ENCODE measurements at regions not wholly inside any gene's neighbourhood (a gene's known extent, or its start where the extent isn't known, plus 50 kb on each side); places are given as distances from the start of the nearest gene placed in this dataset.

DNA sequence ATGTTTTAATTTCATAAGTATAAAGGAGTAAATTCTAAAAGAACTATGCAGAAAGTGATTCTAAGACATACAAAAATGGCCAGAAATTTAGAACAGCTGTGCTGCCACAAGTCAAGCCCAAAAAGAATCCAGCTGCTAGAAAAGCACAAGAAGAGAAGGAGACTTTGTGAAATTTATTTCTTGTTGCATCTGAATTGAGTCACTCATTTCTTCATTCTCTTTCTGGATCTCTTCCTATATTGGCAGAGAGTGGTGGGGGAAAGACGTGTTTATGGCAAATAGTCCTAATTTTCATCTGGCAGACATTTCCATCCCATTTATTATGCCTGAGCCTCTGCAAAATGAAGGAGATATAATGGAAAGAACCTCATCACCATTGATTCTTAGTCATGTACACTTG is 139.6 kb upstream of the CTTNBP2NL start:
- DNase-seq (ENCODE audit: extremely low spot score, unreplicated experiment), result no peak
- TF ChIP-seq, protein P1, sequence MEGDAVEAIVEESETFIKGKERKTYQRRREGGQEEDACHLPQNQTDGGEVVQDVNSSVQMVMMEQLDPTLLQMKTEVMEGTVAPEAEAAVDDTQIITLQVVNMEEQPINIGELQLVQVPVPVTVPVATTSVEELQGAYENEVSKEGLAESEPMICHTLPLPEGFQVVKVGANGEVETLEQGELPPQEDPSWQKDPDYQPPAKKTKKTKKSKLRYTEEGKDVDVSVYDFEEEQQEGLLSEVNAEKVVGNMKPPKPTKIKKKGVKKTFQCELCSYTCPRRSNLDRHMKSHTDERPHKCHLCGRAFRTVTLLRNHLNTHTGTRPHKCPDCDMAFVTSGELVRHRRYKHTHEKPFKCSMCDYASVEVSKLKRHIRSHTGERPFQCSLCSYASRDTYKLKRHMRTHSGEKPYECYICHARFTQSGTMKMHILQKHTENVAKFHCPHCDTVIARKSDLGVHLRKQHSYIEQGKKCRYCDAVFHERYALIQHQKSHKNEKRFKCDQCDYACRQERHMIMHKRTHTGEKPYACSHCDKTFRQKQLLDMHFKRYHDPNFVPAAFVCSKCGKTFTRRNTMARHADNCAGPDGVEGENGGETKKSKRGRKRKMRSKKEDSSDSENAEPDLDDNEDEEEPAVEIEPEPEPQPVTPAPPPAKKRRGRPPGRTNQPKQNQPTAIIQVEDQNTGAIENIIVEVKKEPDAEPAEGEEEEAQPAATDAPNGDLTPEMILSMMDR (conservative IDR thresholded peaks at IDR 0.05), result no peak
- Mint-ChIP-seq H3K27ac (no peak overlapping the region), H3K4me3 (no peak overlapping the region), H3K27me3 (peaks cover 41% of the 10 kb centered on the region), H3K4me1 (ENCODE audit: unreplicated experiment) (no peaks in the 10 kb centered on the region), H3K36me3 (no peaks in the 10 kb centered on the region), H3K9me3 (no peaks in the 10 kb centered on the region)

DNA sequence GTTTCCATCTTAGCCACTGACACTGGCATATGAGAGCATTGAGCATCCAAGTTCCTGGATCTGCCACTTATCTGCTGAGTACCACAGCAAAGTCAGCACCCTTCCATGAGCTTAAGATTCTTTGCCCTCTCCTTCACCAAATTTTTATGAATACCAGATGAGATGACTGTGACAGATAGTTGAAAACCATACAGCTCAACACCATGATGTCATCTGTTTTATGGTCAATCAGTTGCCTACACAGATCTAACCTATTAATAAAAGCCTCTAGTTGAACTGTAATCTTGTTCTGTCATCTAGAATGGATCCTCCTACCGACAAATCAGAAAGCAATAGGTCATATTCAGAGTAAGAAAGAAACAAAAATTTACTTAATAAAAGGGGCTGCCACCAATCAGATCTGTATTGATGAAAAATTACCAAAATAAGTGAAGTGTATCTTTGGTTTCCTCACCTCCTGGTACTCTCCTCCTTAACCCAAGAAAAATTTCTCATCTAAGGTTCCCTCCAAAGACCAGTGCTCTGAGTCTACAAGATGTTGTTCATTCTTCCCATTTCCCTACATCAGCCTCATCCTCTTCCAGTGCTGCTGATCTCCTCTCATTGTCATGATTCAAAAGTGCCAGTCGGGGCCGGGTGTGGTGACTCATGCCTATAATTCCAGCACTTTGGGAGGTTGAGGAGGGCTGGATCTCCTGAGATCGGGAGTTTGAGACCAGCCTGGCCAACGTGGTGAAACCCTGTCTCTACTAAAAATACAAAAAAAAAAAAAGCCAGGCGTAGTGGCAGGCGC is 138.8 kb upstream of the CTTNBP2NL start:
- DNase-seq (ENCODE audit: extremely low spot score, unreplicated experiment), result no peak

GRCh38 chr1:112260699-112261098 is 135.3 kb upstream of the CTTNBP2NL start:
- Mint-ChIP-seq H3K4me1 (ENCODE audit: unreplicated experiment) (no peaks in the 10 kb centered on the region), H3K27ac (no peak overlapping the region), H3K9me3 (no peaks in the 10 kb centered on the region), H3K36me3 (no peaks in the 10 kb centered on the region), H3K4me3 (no peak overlapping the region), H3K27me3 (peaks cover 34% of the 10 kb centered on the region)
- TF ChIP-seq, protein P1 (conservative IDR thresholded peaks at IDR 0.05), result no peak
- DNase-seq (ENCODE audit: extremely low spot score, unreplicated experiment), result no peak

More for the DNA sequence above, 138.8 kb upstream of the CTTNBP2NL start:
- Mint-ChIP-seq H3K4me1 (ENCODE audit: unreplicated experiment) (no peaks in the 10 kb centered on the region), H3K27me3 (peaks cover 46% of the 10 kb centered on the region), H3K36me3 (no peaks in the 10 kb centered on the region), H3K9me3 (no peaks in the 10 kb centered on the region), H3K27ac (no peak overlapping the region), H3K4me3 (no peak overlapping the region)
- TF ChIP-seq, protein P1 (conservative IDR thresholded peaks at IDR 0.05), result no peak

DNA sequence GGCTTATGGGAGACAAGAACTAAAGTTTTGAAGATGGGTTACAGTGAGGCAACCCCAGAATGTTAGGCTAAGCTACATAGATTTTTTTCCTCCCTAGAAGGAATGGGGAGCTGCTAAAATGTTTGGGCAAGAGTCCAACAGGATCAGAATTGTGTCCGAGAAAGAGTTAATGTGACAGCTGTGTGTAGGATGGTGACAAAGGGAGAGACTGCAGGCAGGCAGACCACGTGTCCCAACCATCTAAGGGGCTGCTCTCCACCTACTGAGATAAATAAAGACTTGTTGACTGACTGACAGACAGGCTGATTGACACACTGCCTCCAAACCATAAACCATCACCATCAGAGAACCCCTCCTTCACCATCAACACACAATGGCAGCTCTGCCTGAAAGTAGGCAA is 133.7 kb upstream of the CTTNBP2NL start:
- Mint-ChIP-seq H3K27ac (no peak overlapping the region), H3K27me3 (peaks cover 25% of the 10 kb centered on the region), H3K9me3 (no peaks in the 10 kb centered on the region), H3K36me3 (no peaks in the 10 kb centered on the region), H3K4me1 (ENCODE audit: unreplicated experiment) (no peaks in the 10 kb centered on the region), H3K4me3 (no peak overlapping the region)
- TF ChIP-seq, protein P1 (conservative IDR thresholded peaks at IDR 0.05), result no peak
- DNase-seq (ENCODE audit: extremely low spot score, unreplicated experiment), result no peak

DNA sequence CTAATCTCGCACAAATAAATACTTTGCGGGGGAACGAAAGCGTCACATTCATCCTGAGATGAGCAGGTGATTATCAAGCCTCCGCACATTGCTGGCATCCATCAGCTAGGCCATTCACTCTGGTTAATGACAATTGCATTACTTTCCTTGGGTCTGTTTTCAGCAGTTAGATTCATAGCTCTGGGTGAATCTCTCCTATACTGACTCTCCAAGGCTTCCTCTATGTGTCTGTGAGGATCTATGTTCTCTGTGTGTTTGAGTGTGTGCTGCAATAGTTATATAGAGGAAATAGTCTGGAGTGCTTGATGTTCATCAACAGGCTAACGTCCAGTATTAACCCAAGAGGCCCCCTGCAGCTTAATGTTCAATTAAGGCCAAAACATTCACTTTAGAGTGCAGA is 133.0 kb upstream of the CTTNBP2NL start:
- DNase-seq (ENCODE audit: extremely low spot score, unreplicated experiment), result no peak
- Mint-ChIP-seq H3K4me1 (ENCODE audit: unreplicated experiment) (no peaks in the 10 kb centered on the region), H3K27me3 (peaks cover 23% of the 10 kb centered on the region), H3K27ac (no peak overlapping the region), H3K4me3 (no peak overlapping the region), H3K36me3 (no peaks in the 10 kb centered on the region), H3K9me3 (no peaks in the 10 kb centered on the region)
- TF ChIP-seq, protein P1 (conservative IDR thresholded peaks at IDR 0.05), result no peak

Measured in type B pancreatic cell (in vitro differentiated cells).